AML-193 (cell line): ENCODE measurements at regions not wholly inside any gene's neighbourhood (a gene's known extent, or its start where the extent isn't known, plus 50 kb on each side); places are given as distances from the start of the nearest gene placed in this dataset.

ENCODE experiments used
- DNase-seq, 2 experiments: peaks; one replicate each; lab custom pipeline; 2025; lab: John Stamatoyannopoulos, UW

DNA sequence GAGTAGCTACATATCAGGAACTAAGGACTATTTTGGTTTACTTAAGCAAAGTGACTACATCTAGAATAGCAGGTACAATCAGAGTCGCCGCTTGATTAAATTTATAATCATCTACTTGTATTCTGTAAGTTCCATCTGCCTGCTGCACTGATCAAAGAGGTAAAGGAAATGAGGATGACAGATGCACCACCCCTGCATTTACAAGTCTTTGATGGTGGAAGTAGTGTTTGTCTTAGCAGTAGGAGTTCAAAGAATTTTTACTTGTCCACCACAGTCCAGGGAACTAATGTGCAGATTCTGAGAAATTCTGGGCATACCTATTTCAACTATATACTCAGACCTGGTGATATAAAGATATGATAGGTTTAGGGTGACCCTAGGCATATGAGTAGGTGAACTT lies 184.1 kb upstream of the IVNS1ABP start:
- no peak for DNase-seq

DNA sequence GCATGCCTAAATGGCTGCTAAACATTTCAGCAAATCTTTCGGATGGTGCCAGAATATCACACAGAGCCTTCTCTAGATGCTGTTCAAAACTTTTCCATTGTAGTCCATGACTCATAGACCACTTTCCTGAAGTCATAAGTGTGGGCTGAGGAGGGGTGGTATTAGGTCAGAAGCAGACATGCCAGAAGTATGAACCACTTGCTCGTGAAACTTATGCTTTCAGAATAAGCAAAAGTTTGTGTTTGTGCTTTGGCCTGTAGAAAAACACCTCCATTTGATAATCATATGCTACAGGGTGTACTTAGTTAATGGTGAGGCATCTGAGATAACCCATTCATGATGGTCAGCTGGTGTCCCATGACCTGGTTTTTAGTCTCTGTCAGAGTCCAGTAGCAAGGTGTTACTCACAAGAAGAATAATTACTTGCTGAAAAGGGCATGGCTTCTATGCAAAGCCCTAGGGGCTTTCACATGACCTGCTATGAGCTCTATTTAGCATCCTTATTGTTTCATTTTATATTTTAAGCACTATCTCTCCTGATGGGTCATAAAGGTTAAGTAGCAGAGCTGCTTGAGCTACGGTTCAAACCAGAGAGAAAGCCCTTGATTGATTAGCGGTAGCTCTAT lies 183.1 kb upstream of the IVNS1ABP start:
- no peak for DNase-seq

DNA sequence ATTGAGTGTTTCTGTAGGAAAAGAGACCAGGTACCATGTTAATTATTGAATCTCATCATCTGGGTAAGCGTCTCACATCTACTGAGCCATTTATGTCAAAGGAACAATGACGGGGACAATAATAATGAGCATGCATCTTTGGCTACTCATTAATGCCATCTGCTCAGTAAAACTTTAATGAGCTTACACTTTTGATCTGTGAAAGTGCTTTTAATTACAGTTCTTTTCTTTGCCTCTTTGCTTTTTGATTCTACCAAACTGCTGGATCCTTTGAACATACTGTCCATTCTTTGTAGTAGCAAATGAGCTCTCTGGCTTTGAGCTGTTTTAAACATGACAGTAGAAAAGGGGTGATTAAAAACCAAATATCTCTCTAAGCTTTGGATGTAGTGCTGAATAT lies 181.2 kb upstream of the IVNS1ABP start:
- DNase-seq, result no peak

DNA sequence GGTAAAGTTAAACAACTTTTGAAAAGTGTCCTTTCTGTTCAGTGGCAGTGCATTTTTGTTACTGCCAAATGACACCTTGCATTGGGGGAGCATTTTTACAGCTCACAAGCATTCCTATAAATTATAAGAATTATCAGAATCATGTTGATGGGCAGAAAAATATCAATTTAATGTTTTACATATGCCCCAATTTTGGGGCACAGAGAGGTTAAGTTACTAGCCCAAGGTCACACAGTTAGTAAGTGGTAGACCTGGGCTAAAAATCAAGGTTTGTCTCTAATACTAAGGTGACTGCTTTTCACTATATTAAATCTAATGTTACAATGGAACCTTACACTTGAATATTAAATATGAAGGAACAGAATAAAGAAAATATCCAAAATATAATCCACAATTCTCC lies 180.1 kb upstream of the IVNS1ABP start:
- DNase-seq, result no peak

- DNase-seq, result no peak
Observed at GRCh38 chr1:185495898-185496297, 178.9 kb upstream of the IVNS1ABP start.

DNA sequence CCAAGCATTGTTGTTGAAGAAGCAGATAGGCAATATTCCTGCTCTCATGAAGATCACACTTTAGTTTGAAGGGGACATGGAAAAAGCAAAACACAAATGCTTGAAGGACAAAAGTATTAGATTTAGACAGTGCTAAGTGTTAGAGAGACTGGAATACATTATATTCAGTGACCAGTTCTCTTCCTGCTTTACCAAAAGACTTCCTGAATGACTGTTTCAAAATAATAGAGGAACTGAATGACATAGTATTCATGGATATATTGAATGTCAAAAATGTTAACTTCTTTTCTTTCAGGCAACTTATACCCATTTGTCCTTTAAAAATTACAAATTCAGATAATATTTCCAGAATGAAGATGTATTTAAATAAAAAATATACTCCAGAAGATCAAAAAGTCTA lies 178.0 kb upstream of the IVNS1ABP start:
- peak; percentile 38 to 46 for DNase-seq

DNA sequence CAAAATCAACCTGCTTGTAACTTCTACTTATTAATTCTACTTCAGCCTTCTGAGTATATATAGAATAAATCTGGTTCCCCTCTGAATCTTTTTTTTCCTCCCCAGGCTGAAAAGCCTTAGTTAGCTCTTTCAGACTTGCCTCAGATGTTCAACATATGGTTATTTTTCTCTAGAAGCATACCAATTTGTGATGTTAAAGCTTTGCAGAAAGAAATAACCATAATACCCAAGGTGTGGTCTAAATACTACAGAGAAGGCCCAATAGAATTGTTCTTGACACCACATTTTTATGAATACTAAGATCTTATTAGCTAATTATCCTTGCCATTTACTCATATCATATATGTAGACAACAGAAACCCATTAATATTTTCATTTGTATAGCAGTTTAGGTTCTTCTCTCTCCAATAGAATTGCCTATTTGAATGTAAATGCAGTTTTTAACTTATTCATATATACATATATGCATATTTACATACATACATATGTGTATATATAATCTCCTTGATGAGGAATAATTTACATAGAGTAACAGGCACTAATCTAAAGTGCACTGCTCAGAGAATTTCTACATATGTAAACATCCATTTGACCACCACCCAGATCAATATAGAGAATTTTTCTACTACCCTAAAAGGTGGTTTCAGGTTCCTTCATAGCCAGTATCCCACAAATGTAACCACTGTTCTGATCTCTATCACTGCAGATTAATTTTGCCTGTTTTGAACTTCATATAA lies 175.2 kb upstream of the IVNS1ABP start:
- no peak for DNase-seq

- no peak for DNase-seq
Observed at GRCh38 chr1:185491604-185492003, 174.6 kb upstream of the IVNS1ABP start.

- no peak for DNase-seq
Observed at GRCh38 chr1:185490924-185491323, 173.9 kb upstream of the IVNS1ABP start.

DNA sequence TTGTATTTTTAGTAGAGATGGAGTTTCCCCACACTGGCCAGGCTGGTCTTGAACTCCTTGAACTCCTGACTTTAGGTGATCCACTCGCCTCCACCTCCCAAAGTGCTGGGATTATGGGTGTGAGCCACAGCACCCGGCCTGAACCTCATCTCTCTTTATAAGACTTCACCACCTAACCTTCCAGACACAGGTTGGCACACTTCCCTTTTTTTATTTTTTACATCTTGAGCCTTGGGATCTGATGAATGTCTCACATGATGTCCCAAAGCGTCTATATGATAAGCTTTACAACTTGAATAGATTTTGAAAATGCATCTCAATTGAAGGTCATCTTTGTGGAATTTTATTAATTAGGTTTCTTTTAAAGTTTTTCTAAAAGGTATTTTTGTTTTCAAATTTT lies 172.4 kb upstream of the IVNS1ABP start:
- no peak for DNase-seq

DNA sequence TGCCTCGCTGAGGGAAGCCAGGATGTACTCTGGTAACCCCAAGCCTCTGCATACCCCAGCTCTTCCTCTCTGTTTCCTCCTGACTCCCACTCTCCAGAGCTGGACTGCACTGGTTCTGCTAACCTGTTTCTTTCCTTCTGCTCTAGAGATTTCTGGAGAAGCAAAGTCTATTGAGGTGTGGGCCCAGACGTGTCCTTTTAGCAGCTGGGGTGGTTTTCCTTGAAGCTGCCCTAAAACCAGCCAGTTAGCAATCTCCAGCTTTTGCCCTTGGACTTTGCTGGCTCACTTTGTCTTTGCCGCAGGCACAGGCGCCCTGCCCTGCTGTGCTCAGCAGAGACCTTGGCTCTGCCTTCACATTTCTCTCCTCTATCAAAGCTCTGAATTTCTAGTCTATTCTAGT lies 171.8 kb upstream of the IVNS1ABP start:
- no peak for DNase-seq

DNA sequence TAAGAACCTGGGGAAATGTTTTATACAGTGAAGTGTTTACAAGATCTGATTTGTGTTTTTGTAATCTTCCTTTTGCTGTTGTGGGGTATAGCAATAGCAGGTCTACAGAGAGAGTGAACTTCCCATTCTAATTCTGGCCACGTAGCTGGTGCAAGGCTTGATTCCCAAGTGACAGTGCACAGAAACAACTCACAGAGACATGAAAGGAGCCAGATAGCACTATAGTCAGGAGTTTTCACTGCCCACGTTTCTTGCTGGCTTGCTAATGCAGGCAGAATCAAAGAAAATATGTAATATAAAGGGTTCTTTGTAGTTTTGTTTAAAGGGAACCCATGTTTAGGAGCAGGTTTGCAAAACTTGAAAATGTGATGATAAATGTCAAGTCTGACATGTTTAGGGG lies 170.9 kb upstream of the IVNS1ABP start:
- DNase-seq, result no peak

DNA sequence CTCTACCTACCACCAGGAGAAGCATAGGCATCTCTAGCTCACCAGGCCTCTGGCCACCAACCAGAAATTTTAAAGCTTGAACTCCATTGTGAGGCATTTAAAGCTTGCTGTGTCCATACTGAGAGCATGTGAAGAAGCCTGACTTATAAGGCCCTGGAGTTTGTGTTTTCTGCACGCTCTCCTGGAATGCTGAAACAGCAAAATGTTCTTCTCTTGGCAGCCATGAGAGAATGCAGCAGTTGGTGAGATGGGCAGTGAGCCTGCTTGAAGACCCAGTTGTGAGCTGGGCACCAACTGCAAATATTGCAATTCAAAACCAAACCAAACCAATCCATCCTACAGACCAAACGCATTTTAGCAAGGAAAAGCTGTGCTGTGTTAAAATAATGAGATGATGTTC lies 170.0 kb upstream of the IVNS1ABP start:
- no peak for DNase-seq

GRCh38 chr1:185486346-185486745 lies 169.3 kb upstream of the IVNS1ABP start:
- DNase-seq, result no peak

- DNase-seq, result peak; percentile 78 to 80
Observed at GRCh38 chr1:185483664-185484450, 166.8 kb upstream of the IVNS1ABP start.

DNA sequence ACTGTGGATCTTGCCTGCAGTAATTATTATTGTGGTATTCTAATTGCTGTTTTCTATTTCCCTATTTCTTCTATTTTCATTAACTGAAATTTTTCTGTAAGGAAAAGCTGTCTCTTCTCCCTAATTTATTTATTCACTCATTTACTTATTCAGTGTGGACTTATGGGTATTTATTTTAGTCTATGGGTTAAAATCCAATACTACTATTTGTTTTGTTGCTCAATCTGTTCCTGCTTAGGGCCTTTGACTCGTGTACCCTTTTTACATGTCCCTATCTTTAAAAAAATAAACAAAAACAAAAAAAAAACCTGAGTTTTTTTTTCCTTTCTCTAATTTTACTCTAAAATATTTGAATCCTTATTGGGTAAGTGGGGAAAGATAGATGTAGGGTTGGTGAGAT lies 166.2 kb upstream of the IVNS1ABP start:
- no peak for DNase-seq

DNA sequence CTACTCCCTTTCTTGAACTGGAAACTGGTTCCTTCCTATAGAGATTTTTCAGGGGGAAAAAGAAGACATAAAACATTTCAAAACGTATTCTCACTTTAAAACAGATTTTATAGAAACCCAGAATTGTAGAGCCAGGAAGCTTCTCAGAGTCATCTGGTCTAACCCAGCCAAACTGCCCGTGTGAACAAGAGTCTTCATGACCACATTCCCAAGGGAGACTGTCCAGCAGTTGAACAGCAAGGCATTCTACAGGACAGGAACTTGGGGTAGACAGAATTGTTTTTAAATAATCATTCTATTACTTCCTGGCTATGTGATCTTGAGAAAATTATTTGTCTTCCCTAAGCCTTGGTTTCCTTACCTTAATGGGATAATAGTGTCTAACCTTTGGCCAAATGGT lies 163.5 kb upstream of the IVNS1ABP start:
- no peak for DNase-seq

DNA sequence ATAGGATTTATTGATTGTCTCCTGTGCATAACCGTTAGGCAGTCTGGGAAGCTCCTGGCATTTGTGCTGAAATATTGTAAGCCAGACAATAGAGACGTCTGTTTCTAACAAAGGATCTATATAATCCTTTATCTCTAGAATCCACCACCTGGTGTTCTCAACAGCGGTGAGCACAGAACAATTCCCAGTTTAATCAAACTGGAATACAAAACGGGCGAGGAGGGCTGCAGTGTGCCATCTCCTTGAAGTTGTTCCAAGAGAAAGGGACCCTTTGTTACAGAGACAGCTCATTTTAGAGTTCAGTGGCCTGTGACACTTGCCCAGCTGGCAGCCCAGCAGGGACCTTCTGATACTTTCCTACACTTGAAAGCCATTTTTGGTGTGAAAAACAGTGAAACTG lies 162.8 kb upstream of the IVNS1ABP start:
- no peak for DNase-seq

GRCh38 chr1:185478877-185479276 lies 161.8 kb upstream of the IVNS1ABP start:
- no peak for DNase-seq

DNA sequence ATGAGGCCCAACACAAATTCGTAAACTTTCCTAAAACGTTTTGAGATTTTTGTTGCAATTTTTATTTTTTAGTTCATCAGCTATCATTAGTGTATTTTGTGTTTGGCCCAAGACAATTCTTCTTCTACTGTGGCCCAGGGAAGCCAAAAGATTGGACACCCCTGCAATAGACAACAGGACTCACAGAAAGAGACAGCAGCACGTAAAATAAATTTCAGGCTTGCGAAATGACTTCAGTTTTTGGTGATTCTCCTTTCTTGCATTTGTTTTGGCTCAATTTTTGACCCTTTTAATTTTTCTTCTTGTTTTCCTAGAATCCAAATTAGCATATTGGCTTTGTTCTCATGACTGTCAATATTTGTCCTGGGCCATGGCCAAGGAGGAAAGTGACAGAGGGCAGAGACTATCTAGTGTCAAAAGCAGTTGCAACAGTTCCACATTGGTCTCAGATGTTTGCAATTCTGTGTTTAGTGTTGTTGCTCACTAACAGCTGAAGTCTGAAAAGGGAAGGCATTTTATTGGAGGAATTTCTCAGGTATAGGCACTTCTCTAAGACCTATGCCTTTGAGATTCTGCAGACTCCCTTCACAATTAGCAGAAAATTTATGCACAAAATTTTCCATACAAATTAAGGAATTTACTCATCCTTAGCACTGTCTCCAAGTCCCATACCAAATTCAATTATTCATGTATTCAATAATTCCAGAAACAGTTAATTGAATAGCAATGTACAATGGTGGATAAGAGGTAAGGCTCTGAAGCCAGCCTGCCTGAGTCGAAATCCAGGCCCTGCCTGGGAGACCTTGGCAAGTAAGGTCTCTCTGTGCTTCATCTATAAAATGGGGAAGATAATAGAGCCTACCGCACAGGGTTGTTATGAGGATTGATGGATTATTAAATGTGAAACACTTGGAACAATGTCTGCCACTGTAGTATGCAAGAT lies 160.9 kb upstream of the IVNS1ABP start:
- DNase-seq, result peak; percentile 7 to 24

DNA sequence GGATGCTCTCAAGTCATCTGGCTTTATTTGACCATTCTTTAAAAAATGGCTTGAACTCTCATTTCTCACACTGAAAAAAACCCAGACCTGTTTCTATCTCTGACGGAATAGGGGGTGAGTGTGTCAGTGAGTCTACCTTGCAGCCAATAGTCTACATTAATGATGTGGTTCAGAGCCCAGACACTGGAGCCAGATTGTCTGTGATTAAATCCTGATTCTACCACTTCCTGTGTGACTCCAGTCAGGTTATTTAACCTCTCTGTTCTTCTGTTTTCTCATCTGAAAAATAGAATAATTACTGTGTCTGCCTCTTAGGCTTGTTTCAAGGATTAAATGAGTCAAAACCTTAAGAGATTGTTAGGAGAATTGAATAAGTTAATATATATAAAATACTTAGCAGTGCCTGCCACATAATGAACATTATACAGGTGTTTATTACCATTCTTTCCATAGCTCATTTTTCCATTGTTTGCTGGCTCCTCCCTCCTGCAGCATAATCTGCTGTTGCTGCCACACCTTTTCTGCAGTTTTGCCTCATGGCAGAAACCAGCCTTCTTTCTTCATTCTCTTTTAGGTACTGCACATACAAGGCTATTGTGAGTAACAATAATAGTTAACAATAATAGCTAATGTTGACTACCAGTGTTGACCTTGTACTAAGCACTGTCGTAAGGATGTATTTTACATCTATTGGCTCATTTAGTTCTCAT lies 157.6 kb upstream of the IVNS1ABP start:
- no peak for DNase-seq
